Endodermal cell (in vitro differentiated cells): ENCODE measurements at regions not wholly inside any gene's neighbourhood (a gene's known extent, or its start where the extent isn't known, plus 50 kb on each side); places are given as distances from the start of the nearest gene placed in this dataset.

Source experiments
- DNase-seq: peaks from one replicate; pipeline ENCODE4 v3.0.0-alpha.2; 2017
- H3K27ac ChIP-seq: 2 replicates; pipeline ENCODE4 v1.5.1; 2013; ENCODE audit warnings: mild to moderate bottlenecking, low read depth, low read length, moderate library complexity
- H3K27me3 ChIP-seq: 2 replicates; pipeline ENCODE4 v1.6.1; 2013; ENCODE audit warnings: mild to moderate bottlenecking, low read length, moderate library complexity; ENCODE audit not compliant: insufficient read depth, control insufficient read depth, poor library complexity, severe bottlenecking
- H3K36me3 ChIP-seq: 2 replicates; pipeline ENCODE4 v1.7.0; 2013; ENCODE audit warnings: mild to moderate bottlenecking, low read length, moderate library complexity; ENCODE audit not compliant: control insufficient read depth, insufficient read depth
- H3K4me1 ChIP-seq: one replicate; pipeline ENCODE4 v1.7.0; 2013; ENCODE audit warnings: low read length; ENCODE audit not compliant: control insufficient read depth, insufficient read depth
- H3K4me3 ChIP-seq: 2 replicates; pipeline ENCODE4 v1.5.1; 2013; ENCODE audit warnings: mild to moderate bottlenecking, low read length, moderate library complexity
- H3K9ac ChIP-seq: 2 replicates; pipeline ENCODE4 v1.6.1; 2013; ENCODE audit warnings: mild to moderate bottlenecking, low read length, moderate library complexity; ENCODE audit not compliant: poor library complexity, severe bottlenecking; ENCODE audit errors: extremely low read depth
- H3K9me3 ChIP-seq: 2 replicates; pipeline ENCODE4 v1.6.1; 2013; ENCODE audit warnings: mild to moderate bottlenecking, low read length, moderate library complexity; ENCODE audit not compliant: control insufficient read depth
- H3K27ac Mint-ChIP-seq: 2 replicates; pipeline ENCODE4 v1.8.0; 2020; ENCODE audit warnings: mixed read lengths
- H3K27me3 Mint-ChIP-seq: 2 replicates; pipeline ENCODE4 v1.8.0; 2021; ENCODE audit warnings: mild to moderate bottlenecking, mixed read lengths; ENCODE audit not compliant: insufficient read depth
- H3K36me3 Mint-ChIP-seq: 2 replicates; pipeline ENCODE4 v1.8.0; 2020; ENCODE audit warnings: low read depth, mixed read lengths
- H3K4me1 Mint-ChIP-seq: 2 replicates; pipeline ENCODE4 v1.8.0; 2020; ENCODE audit warnings: mixed read lengths
- H3K4me3 Mint-ChIP-seq: 2 replicates; pipeline ENCODE4 v1.8.0; 2020; ENCODE audit warnings: mild to moderate bottlenecking, moderate library complexity, mixed read lengths
- H3K9me3 Mint-ChIP-seq: 2 replicates; pipeline ENCODE4 v1.8.0; 2020; ENCODE audit warnings: mild to moderate bottlenecking, mixed read lengths
- WGBS, 2 experiments: methylation state at CpG; one replicate each; pipeline versions ENCODE4 v1.1.5 to v1.1.7; 2013; ENCODE audit warnings: missing lambda C conversion rate in 2 of 2, mixed read lengths in 1 of 2; ENCODE audit not compliant: insufficient coverage in 1 of 2, insufficient read length in 1 of 2; 5-methylcytosine and 5-hydroxymethylcytosine counted together
- TF ChIP-seq, protein P1 (sequence below): fragments of 200-600 bp; sonication (generic); conservative IDR thresholded peaks from 2 replicates; pipeline ENCODE4 v1.5.0; 2021; ENCODE audit warnings: antibody characterized with exemption, mild to moderate bottlenecking

GRCh38 chr12:104833756-104834155 is 124.3 kb downstream of the SLC41A2 start:
- Mint-ChIP-seq H3K4me3 (no peak overlapping the region), H3K27ac (no peak overlapping the region), H3K4me1 (no peaks in the 10 kb centered on the region), H3K9me3 (no peaks in the 10 kb centered on the region), H3K27me3 (peaks cover 3% of the 10 kb centered on the region), H3K36me3 (no peaks in the 10 kb centered on the region)
- no peaks in the 10 kb centered on the region for H3K4me1 ChIP-seq
- TF ChIP-seq, protein P1, sequence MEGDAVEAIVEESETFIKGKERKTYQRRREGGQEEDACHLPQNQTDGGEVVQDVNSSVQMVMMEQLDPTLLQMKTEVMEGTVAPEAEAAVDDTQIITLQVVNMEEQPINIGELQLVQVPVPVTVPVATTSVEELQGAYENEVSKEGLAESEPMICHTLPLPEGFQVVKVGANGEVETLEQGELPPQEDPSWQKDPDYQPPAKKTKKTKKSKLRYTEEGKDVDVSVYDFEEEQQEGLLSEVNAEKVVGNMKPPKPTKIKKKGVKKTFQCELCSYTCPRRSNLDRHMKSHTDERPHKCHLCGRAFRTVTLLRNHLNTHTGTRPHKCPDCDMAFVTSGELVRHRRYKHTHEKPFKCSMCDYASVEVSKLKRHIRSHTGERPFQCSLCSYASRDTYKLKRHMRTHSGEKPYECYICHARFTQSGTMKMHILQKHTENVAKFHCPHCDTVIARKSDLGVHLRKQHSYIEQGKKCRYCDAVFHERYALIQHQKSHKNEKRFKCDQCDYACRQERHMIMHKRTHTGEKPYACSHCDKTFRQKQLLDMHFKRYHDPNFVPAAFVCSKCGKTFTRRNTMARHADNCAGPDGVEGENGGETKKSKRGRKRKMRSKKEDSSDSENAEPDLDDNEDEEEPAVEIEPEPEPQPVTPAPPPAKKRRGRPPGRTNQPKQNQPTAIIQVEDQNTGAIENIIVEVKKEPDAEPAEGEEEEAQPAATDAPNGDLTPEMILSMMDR = no peak
- H3K27me3 ChIP-seq = no peaks in the 10 kb centered on the region
- no peaks in the 10 kb centered on the region for H3K9me3 ChIP-seq
- WGBS, 2 experiments = 97 to 100% methylated on average over 1 of the region's 1 CpG
- DNase-seq = no peak
- no peak overlapping the region for H3K4me3 ChIP-seq
- no peak overlapping the region for H3K9ac ChIP-seq
- no peak overlapping the region for H3K27ac ChIP-seq
- no peaks in the 10 kb centered on the region for H3K36me3 ChIP-seq

DNA sequence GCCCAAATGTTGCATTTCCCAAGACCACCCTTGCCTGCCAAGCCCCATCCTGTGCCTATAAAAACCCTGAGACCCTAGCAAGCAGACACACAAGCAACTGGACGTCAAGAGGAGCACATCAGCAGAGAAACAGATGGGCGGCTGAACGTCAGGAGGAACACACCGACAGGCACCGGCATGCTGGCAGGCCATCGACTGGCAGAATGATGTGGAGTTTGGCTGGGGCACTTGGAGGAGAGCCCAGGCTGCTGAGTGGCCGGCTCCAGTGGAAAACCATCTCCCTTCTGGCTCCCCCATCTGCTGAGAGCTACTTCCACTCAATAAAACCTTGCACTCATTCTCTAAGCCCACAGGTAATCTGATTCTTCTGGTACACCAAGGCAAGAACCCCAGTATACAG is 130.1 kb downstream of the SLC41A2 start:
- Histone ChIP-seq H3K4me1 (no peaks in the 10 kb centered on the region), H3K9me3 (peaks cover 17% of the 10 kb centered on the region), H3K27me3 (no peaks in the 10 kb centered on the region), H3K27ac (no peak overlapping the region), H3K9ac (no peak overlapping the region), H3K36me3 (no peaks in the 10 kb centered on the region), H3K4me3 (no peak overlapping the region)
- Mint-ChIP-seq H3K36me3 (no peaks in the 10 kb centered on the region), H3K4me1 (no peaks in the 10 kb centered on the region), H3K27ac (no peak overlapping the region), H3K9me3 (peaks cover 28% of the 10 kb centered on the region), H3K4me3 (no peak overlapping the region), H3K27me3 (peaks cover 5% of the 10 kb centered on the region)
- 71 to 73% methylated on average over 4 to 7 of the region's 7 CpGs for WGBS, 2 experiments
- TF ChIP-seq, protein P1 = no peak
- DNase-seq = no peak

DNA sequence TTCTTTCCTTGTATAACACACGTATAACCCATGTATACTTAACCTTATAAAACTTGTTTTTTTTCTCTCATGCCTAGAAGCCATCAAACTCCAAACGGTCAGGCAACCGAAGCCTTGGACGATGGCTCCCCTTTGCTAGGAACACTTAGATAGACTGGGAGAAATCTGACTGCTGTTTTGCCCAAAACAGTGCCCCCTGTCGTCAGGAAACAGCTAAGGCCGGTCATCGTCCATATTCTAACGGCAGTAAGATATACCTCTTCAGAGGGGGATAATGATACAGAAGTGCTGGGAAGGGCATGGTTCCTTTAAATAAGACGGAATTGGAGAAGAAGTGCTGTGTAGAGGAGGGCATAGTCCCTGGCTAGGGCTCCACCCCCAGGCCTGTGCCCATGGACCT is 130.5 kb downstream of the SLC41A2 start:
- Mint-ChIP-seq H3K27ac (no peak overlapping the region), H3K9me3 (peaks cover 28% of the 10 kb centered on the region), H3K27me3 (peaks cover 5% of the 10 kb centered on the region), H3K4me1 (no peaks in the 10 kb centered on the region), H3K36me3 (no peaks in the 10 kb centered on the region), H3K4me3 (no peak overlapping the region)
- Histone ChIP-seq H3K9ac (no peak overlapping the region), H3K4me3 (no peak overlapping the region), H3K36me3 (no peaks in the 10 kb centered on the region), H3K9me3 (peaks cover 17% of the 10 kb centered on the region), H3K27me3 (no peaks in the 10 kb centered on the region), H3K4me1 (no peaks in the 10 kb centered on the region), H3K27ac (no peak overlapping the region)
- DNase-seq = peak; percentile 85
- TF ChIP-seq, protein P1 = peak; percentile 77
- 77 to 89% methylated on average over 9 of the region's 9 CpGs for WGBS, 2 experiments
